OCI-M2 (cell line): ENCODE measurements at regions not wholly inside any gene's neighbourhood (a gene's known extent, or its start where the extent isn't known, plus 50 kb on each side); places are given as distances from the start of the nearest gene placed in this dataset.

Experiments used
- DNase-seq: peaks from one replicate; lab custom pipeline; 2025; ENCODE audit not compliant: unreplicated experiment; lab: John Stamatoyannopoulos, UW

DNA sequence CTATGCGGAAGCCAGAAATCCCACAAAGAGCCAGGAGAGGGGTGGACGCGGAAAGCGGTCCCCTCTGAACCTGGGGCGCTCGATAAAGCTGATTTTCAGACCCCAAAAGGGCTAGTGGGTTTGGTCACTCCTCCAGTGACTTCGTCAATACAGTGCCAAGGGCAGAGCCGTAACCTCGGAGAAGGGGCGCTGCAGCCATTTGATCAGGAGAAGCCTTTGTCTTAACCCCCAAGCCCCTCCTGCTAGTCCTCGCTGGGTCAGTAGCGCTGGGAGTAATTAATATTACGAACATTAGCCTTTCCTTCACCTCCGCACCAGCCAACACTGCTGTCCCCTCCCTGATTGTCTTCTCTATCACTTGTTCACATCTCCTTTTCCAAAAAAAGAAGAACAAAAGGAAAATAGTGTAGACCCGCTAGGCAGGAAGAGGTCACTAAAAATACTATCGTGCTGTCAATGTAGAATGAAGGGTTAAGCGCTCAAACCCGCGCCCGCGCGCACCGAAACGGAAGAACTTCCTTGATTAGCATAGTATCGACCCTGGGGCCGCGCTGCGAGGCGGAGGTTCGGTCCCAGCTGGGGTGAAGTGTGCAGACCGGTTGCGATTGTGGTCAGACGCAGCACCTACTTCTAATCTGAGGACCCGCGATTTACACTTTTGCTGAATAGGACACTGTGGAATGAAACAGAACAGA lies 63.2 kb upstream of the MAPRE2 start:
- DNase-seq: no peak

DNA sequence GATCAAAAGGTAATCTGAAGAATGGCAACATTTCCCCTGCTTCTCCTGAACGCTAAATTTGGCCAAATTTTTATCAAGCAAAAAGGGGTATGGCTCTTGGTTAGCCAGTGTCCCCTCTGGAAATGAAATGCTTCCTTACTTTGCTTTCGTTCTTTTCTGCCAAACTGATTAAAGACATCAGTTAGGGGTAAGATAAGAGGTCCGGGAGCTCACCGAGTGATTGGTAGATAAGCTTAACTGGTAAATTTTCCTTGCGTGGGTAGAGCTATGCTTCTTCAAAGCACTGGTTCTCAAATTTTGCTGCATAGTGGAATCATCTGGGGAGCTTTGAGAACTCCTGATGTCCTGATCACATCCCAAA lies 62.7 kb upstream of the MAPRE2 start:
- DNase-seq: no peak

GRCh38 chr18:34978953-34979608 lies 62.1 kb upstream of the MAPRE2 start:
- peak; percentile 53 for DNase-seq

DNA sequence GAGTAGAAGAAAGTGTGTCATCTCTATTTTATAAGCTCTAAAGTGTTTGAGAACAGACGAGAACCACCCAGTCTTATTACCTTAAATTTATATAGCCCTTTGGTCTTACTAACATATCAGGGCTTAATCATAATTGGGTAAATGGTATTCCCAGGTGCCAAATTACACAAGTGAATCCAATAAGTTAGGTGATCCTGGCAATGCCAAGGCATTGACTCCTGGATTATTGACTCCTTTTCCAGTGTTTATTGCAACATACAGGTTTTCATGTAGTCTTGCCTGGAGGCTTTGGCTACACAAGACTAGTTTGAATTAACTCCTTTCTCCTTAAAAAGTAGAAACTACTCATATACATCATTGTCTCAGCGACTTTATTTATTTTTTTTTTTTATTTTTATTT lies 59.7 kb upstream of the MAPRE2 start:
- no peak for DNase-seq

DNA sequence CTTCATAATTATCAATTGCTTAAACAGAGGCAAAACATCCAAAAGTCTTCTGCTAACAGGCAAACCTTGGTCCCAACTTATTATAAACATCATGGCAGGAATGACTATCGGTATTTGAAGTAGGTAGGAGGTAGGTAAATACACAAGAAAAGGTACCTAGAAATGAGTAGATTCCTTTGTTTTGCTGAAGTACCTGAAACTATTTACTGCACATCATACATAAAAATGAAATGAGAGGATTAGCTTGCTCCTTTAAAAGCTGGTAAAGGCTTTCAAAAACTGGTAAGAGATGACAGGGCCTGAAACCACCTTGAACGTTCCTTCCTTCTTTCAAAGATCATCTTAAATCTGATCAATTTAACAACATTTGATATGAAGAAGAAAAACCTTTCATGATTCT lies 55.2 kb upstream of the MAPRE2 start:
- DNase-seq: no peak

DNA sequence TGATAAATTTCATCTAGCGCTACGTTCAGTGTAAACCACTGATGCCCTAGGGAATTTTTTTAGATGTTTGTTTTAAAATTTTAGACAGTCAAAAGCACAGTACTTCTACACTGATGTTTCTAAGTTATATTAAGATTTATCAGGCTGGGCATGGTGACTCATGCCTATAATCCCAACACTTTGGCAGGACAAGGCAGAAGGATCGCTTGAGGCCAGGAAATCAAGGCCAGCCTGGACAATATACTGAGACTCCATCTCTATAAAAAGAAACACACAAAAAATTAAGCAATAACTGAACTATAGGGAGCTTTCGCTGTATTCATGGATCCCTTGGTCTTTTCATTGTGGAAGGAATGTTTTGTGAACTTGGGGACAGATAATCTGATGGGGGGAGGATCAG lies 50.6 kb upstream of the MAPRE2 start:
- no peak for DNase-seq

- no peak for DNase-seq
Observed at GRCh38 chr18:34991152-34991551, 50.1 kb upstream of the MAPRE2 start.
